GM23338 (cell line): ENCODE measurements at regions not wholly inside any gene's neighbourhood (a gene's known extent, or its start where the extent isn't known, plus 50 kb on each side); places are given as distances from the start of the nearest gene placed in this dataset.

Experiments used
- ATAC-seq: fragments of 200-7000 bp; cut with Tn5 transposase; 3 replicates; pipeline ENCODE4 v1.9.1; 2020
- DNase-seq: peaks from one replicate; pipeline ENCODE4 v3.0.0-alpha.2; 2015; ENCODE audit warnings: low spot score
- H2AFZ ChIP-seq: fragments of 200-600 bp; sonication (generic); 2 replicates; pipeline ENCODE4 v1.8.0; 2016; ENCODE audit warnings: antibody characterized with exemption, mild to moderate bottlenecking, moderate library complexity
- H3F3A ChIP-seq: fragments of 200-600 bp; sonication (generic); replicated peaks from 2 replicates; pipeline ENCODE4 v1.8.0; 2017; ENCODE audit warnings: antibody characterized with exemption, mixed run types, low read depth
- H3K27ac ChIP-seq: fragments of 200-600 bp; sonication (generic); 2 replicates; pipeline ENCODE4 v1.6.1; 2016; ENCODE audit warnings: low read depth
- H3K27me3 ChIP-seq: fragments of 200-600 bp; sonication (generic); 2 replicates; pipeline ENCODE4 v1.8.0; 2016; ENCODE audit warnings: mild to moderate bottlenecking, mixed run types, moderate library complexity; ENCODE audit not compliant: insufficient read depth
- H3K36me3 ChIP-seq: fragments of 200-600 bp; sonication (generic); 2 replicates; pipeline ENCODE4 v1.8.0; 2016; ENCODE audit warnings: mild to moderate bottlenecking; ENCODE audit not compliant: insufficient read depth
- H3K4me1 ChIP-seq: fragments of 200-600 bp; sonication (generic); 2 replicates; pipeline ENCODE4 v1.8.0; 2016; ENCODE audit warnings: mild to moderate bottlenecking, moderate library complexity; ENCODE audit not compliant: insufficient read depth
- H3K4me2 ChIP-seq: fragments of 200-600 bp; sonication (generic); 2 replicates; pipeline ENCODE4 v1.7.1; 2017; ENCODE audit warnings: mixed run types
- H3K4me3 ChIP-seq: fragments of 200-600 bp; sonication (generic); 2 replicates; pipeline ENCODE4 v1.6.1; 2016; ENCODE audit warnings: mixed run types
- H3K79me2 ChIP-seq: fragments of 200-600 bp; sonication (generic); replicated peaks from 2 replicates; pipeline ENCODE4 v1.8.0; 2017; ENCODE audit warnings: mild to moderate bottlenecking; ENCODE audit not compliant: insufficient read depth
- H3K9me2 ChIP-seq: fragments of 200-600 bp; sonication (generic); 2 replicates; pipeline ENCODE4 v1.8.0; 2017; ENCODE audit not compliant: insufficient read depth
- H4K20me1 ChIP-seq: fragments of 200-600 bp; sonication (generic); replicated peaks from 2 replicates; pipeline ENCODE4 v1.8.0; 2017; ENCODE audit warnings: mild to moderate bottlenecking; ENCODE audit not compliant: insufficient read depth
- H3K27ac Mint-ChIP-seq: 2 replicates; pipeline ENCODE4 v1.8.0; 2020; ENCODE audit warnings: inconsistent platforms, mild to moderate bottlenecking, moderate library complexity, mixed read lengths
- H3K27me3 Mint-ChIP-seq: 3 replicates; pipeline ENCODE4 v1.8.0; 2022; ENCODE audit warnings: low read depth, mild to moderate bottlenecking, moderate library complexity, mixed read lengths, inconsistent platforms; ENCODE audit not compliant: insufficient read depth, poor library complexity
- H3K36me3 Mint-ChIP-seq: 3 replicates; pipeline ENCODE4 v1.8.0; 2021; ENCODE audit warnings: low read depth, mild to moderate bottlenecking, inconsistent platforms, moderate library complexity, mixed read lengths
- H3K4me1 Mint-ChIP-seq: 3 replicates; pipeline ENCODE4 v1.8.0; 2020; ENCODE audit warnings: mild to moderate bottlenecking, inconsistent platforms, mixed read lengths
- H3K4me3 Mint-ChIP-seq: 3 replicates; pipeline ENCODE4 v1.8.0; 2021; ENCODE audit warnings: moderate library complexity, mild to moderate bottlenecking, inconsistent platforms, mixed read lengths
- H3K9me3 Mint-ChIP-seq: 3 replicates; pipeline ENCODE4 v1.8.0; 2020; ENCODE audit warnings: moderate library complexity, mild to moderate bottlenecking, inconsistent platforms, mixed read lengths
- NANOG ChIP-seq: IDR thresholded peaks from 2 replicates; pipeline ENCODE4 v1.6.1; 2016; ENCODE audit warnings: antibody characterized with exemption, borderline replicate concordance
- POLR2AphosphoS5 ChIP-seq: IDR thresholded peaks from 2 replicates; pipeline ENCODE4 v1.6.1; 2016; ENCODE audit warnings: antibody characterized with exemption, low read depth
- ZNF462 ChIP-seq: fragments of 250-450 bp; sonication (Bioruptor Pico); IDR thresholded peaks from 2 replicates; pipeline ENCODE4 v1.5.0; 2020; ENCODE audit warnings: mild to moderate bottlenecking, moderate library complexity
- TF ChIP-seq, protein P1 (sequence below): IDR thresholded peaks from 2 replicates; pipeline ENCODE4 v1.6.1; 2016; ENCODE audit warnings: antibody characterized with exemption

GRCh38 chr2:118440404-118441098 lies 352.3 kb downstream of the INSIG2 start:
- DNase-seq, result no peak
- H3K27me3 Mint-ChIP-seq, result peaks cover 4% of the 10 kb centered on the region

DNA sequence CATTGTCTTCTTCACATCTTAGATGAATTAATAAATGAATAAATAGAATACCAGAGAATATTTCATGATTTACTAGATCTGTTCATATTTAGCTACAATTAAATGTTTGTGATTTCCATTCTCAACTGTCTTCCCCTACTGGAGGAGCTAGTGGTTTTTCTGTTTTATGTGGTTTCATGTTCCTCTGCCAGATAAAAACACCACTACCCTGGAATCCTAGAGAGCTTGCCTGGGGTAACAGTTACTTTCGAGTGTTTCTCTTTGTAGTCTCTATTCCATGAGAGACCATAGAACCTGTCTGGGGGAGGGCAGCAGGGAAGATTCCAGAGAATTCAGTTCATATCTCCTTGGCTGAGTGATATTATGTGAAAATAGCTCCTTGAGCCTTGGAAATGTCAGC lies 349.2 kb downstream of the INSIG2 start:
- Histone ChIP-seq H3K27me3 (no peaks in the 10 kb centered on the region), H4K20me1 (no peaks in the 10 kb centered on the region), H3F3A (no peaks in the 10 kb centered on the region), H3K4me1 (peaks cover 19% of the 10 kb centered on the region), H2AFZ (no peak overlapping the region), H3K4me3 (no peak overlapping the region), H3K9me2 (peaks cover 6% of the 10 kb centered on the region; the same call in 1 of the 2 replicates), H3K79me2 (no peaks in the 10 kb centered on the region), H3K27ac (no peak overlapping the region), H3K4me2 (no peak overlapping the region), H3K36me3 (no peaks in the 10 kb centered on the region)
- no peak for TF ChIP-seq POLR2AphosphoS5
- no peak for TF ChIP-seq ZNF462 (CRISPR knock-in tag)
- TF ChIP-seq, protein P1, sequence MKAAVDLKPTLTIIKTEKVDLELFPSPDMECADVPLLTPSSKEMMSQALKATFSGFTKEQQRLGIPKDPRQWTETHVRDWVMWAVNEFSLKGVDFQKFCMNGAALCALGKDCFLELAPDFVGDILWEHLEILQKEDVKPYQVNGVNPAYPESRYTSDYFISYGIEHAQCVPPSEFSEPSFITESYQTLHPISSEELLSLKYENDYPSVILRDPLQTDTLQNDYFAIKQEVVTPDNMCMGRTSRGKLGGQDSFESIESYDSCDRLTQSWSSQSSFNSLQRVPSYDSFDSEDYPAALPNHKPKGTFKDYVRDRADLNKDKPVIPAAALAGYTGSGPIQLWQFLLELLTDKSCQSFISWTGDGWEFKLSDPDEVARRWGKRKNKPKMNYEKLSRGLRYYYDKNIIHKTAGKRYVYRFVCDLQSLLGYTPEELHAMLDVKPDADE, result no peak
- no peak for TF ChIP-seq NANOG
- no peak overlapping the region for H3K27ac Mint-ChIP-seq
- H3K27me3 Mint-ChIP-seq, result peaks cover 6% of the 10 kb centered on the region
- H3K36me3 Mint-ChIP-seq, result no peaks in the 10 kb centered on the region; the same call in 2 of the 3 replicates
- peaks cover 31% of the 10 kb centered on the region for H3K4me1 Mint-ChIP-seq
- ATAC-seq, result no peak
- no peaks in the 10 kb centered on the region; the same call in 2 of the 3 replicates for H3K9me3 Mint-ChIP-seq
- no peak for DNase-seq
- H3K4me3 Mint-ChIP-seq, result no peak overlapping the region

More at GRCh38 chr2:118440404-118441098, 352.3 kb downstream of the INSIG2 start:
- H3K4me1 Mint-ChIP-seq, result peaks cover 22% of the 10 kb centered on the region
- no peaks in the 10 kb centered on the region; the same call in 2 of the 3 replicates for H3K9me3 Mint-ChIP-seq
- no peak overlapping the region for H3K4me3 Mint-ChIP-seq
- Histone ChIP-seq H3K4me2 (no peak overlapping the region), H3F3A (no peaks in the 10 kb centered on the region), H3K9me2 (no peaks in the 10 kb centered on the region), H3K4me1 (peaks cover 19% of the 10 kb centered on the region), H4K20me1 (no peaks in the 10 kb centered on the region), H3K27me3 (no peaks in the 10 kb centered on the region), H3K36me3 (no peaks in the 10 kb centered on the region), H3K79me2 (no peaks in the 10 kb centered on the region), H3K4me3 (no peak overlapping the region), H2AFZ (no peak overlapping the region), H3K27ac (no peak overlapping the region)
- no peak for ATAC-seq
- H3K27ac Mint-ChIP-seq, result no peak overlapping the region
- TF ChIP-seq POLR2AphosphoS5, result no peak
- TF ChIP-seq NANOG, result no peak
- H3K36me3 Mint-ChIP-seq, result no peaks in the 10 kb centered on the region
